Posterior vena cava (tissue), 2 donors: ENCODE measurements at regions not wholly inside any gene's neighbourhood (a gene's known extent, or its start where the extent isn't known, plus 50 kb on each side); places are given as distances from the start of the nearest gene placed in this dataset.

Source experiments
- DNase-seq: peaks from one replicate; pipeline ENCODE4 v3.0.0-alpha.2; 2020; ENCODE audit warnings: low spot score
- intact Hi-C, 2 donors: fragments of 100-400 bp; cut with DNase I; formaldehyde crosslinking; loops; one replicate each; pipeline versions ENCODE4 v1.14.1 to v1.14.2; 2022 to 2023
- donor health status: DM: yes; HTN: yes; CAD: no.
- donor health status: DM: yes; HTN: yes; CAD: no.

GRCh38 chr9:115349542-115349941 lies 231.6 kb upstream of the TNC start:
- intact Hi-C loops = no loop called here
- DNase-seq = no peak

GRCh38 chr9:115350548-115350947 lies 232.6 kb upstream of the TNC start:
- no peak for DNase-seq

DNA sequence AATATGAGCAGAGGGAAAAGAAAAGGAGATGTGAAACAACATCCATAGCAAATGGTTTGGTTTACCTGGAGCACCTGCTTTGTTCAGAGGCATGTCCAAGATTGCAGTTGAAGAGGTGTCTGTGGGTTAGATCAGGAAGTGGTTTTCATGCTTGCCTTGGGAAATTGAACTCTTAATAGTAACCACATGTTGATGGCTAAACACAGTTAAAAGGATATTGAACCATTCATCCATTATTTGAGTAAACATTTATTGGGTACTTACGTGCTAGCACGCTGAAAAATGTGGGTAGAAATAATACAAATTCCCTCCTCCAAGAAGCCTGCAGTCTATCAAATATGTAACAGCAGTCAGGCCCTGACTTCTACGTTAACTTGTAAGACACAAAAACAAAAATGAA lies 235.7 kb upstream of the TNC start:
- no peak for DNase-seq
- intact Hi-C loops = no loop called here

More at GRCh38 chr9:115350548-115350947, 232.6 kb upstream of the TNC start:
- intact Hi-C loops = no loop called here

- intact Hi-C loops = no loop called here
- DNase-seq = no peak
These were observed 239.9 kb upstream of the TNC start for GRCh38 chr9:115357821-115358220.

DNA sequence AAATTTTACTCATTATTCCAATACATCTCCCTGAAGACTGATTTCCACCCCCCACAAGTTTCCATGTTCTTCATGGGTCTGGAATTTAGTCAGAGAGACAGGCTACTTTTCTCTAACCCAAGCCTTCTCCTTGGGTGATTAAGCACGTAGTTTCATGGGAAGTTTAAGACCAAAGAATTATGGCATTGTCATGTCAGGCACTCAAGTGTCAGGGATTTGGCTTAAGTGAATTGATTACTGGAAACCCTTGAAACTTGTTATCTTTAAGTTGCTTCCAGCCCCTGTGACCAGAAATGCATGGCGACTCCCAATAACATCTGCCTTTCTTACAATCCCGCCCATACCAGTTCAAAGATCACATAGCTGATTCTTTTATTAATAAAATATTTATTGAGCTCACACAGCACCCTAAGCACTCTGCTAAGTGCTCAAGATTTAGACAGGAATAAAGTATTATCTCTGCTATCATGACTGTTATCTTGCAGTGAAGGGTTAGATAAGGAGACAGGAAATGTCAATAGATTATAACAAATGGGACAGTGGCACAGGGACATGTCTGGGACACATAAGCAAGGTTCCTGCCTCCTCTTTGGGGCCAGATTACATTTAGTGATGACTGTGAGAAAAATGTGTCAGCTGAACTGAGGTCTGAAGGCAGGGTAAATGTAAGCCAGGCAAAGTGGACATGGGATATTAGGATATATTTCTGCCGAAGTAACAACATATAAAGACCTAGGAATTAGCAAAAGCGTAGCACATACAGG lies 241.2 kb upstream of the TNC start:
- DNase-seq = no peak
- intact Hi-C loops = no loop called here

- DNase-seq = no peak
These were observed 242.2 kb upstream of the TNC start for GRCh38 chr9:115360122-115360521.

GRCh38 chr9:115362101-115362500 lies 244.1 kb upstream of the TNC start:
- DNase-seq = no peak
- intact Hi-C loops = no loop called here

More at GRCh38 chr9:115360122-115360521, 242.2 kb upstream of the TNC start:
- intact Hi-C loops = no loop called here

DNA sequence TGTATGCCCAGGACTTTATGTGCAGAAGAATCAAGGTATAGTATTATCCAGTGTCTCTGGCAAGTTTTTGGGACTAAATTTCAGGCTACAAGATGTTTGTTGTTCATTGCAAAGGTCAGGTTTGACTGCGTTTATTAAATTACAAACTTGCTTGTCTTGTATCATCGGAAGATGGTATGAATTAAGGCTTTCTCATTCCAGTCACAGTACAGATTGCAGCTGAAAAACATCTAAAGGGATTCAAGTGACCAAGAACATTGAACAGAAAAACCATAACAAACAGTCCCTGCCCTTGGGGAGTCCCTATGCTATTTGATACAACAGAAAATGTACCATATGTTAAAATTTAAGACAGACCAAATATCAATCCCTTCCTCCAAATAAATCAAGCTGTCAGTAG lies 244.7 kb upstream of the TNC start:
- intact Hi-C loops = no loop called here

GRCh38 chr9:115364991-115365390 lies 247.0 kb upstream of the TNC start:
- intact Hi-C loops = no loop called here
- no peak for DNase-seq

More for the DNA sequence above, 244.7 kb upstream of the TNC start:
- no peak for DNase-seq

DNA sequence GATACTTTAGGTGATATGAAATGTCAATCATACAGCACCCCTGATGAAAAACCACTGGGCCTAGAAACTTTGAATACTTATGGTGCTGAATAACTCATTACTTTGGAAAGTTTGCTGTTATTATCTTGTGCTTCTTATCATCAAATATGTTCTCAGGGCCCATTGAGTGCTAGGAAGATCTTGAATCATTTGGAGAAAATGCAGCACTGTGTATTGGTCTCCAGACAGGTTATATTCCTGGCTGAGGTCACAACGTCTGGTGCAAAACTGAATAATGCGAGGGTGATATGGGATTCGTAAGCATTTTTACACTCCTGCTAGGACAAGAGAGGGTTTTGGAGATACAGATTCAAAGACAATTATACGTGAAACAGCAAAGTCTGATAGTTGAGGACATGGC lies 249.4 kb upstream of the TNC start:
- intact Hi-C loops = no loop called here

GRCh38 chr9:115367780-115368525 lies 250.0 kb upstream of the TNC start:
- no peak for DNase-seq
- intact Hi-C loops = no loop called here

More for the DNA sequence above, 249.4 kb upstream of the TNC start:
- no peak for DNase-seq

DNA sequence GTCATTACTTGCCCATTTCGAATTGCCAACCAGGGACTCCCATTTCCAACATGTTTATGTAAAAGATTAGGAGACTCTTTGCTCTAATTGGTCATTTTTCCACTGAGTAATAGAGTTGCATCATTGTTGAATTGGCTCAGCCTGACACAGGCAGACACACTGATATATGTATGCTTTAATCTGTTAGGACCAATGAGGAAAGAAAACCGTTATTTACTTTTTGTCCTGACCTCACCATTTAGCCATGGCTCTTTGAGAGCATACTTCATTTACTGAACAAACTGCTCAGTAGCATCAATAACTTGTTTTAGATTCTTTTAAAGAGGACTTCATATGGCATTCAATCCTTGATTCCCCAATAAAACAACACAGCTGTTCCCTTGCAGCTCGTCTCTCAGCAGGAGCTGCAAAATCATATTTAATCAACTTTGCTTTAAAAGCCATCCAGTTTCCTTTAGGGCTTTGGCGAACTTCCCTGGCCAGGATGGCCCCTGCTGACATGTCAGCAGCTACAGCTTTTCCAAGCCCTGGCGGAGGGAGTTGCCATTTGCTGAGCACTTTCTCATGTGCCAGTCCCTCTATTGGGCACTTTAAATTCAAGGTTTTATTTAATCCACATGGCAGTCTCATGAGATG lies 251.5 kb upstream of the TNC start:
- intact Hi-C loops = no loop called here
- peak; percentile 72 for DNase-seq

- no peak for DNase-seq
- intact Hi-C loops = loop anchor here in 1 of 2 donors (10.0 kb wide), 1 partner anchor 152 kb away; no protein-coding TSS in a partner anchor
These were observed 255.2 kb upstream of the TNC start for GRCh38 chr9:115373000-115373709.

- DNase-seq = no peak
- intact Hi-C loops = loop anchor here in 1 of 2 donors (10.0 kb wide), 1 partner anchor 151 kb away; no protein-coding TSS in a partner anchor
These were observed 255.7 kb upstream of the TNC start for GRCh38 chr9:115373710-115374045.

GRCh38 chr9:115374724-115375268 lies 256.8 kb upstream of the TNC start:
- DNase-seq = no peak
- intact Hi-C loops = loop anchor here in 1 of 2 donors (10.0 kb wide), 1 partner anchor 150 kb away; no protein-coding TSS in a partner anchor

DNA sequence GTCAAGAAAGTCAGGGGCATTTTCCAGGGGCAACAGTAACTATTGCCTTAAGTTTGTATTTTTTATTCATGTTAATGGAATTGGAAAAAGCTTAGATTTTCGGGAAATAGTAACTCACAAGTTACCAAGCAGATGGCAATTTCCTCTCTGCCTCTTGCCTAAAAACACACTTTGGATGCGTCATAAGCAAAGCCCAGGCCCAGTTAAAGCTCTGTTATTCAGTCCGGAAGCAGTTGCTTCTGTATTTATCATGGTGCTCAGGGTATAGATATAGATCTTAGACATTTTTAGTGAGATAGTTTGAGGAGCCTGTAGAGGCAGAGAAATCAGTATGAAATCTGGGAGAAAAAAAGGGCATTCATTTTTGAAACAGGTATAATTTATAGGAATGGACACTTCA lies 260.3 kb upstream of the TNC start:
- DNase-seq = no peak
- intact Hi-C loops = loop anchor here in 1 of 2 donors (10.0 kb wide), 1 partner anchor 147 kb away; no protein-coding TSS in a partner anchor

DNA sequence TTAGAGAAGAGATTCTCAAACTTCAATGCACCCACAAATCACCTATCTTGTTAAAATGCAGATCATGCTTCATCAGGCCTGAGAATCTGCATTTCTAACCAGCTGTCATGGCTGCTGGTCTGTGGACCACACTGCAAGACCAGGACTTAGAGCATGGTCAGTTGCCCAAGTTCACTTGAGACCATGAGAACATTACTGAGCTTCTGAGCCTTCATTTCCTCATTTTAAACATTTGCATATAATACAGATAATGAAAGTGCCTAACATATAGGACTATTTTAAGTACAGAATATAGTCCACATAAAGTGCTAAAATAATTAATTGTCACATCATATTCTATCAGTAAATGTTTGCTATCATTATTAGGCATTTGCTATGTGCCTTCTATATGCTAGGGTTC lies 260.8 kb upstream of the TNC start:
- intact Hi-C loops = loop anchor here in 1 of 2 donors (10.0 kb wide), 1 partner anchor 146 kb away; no protein-coding TSS in a partner anchor
- DNase-seq = no peak

- intact Hi-C loops = loop anchor here in 1 of 2 donors (10.0 kb wide), 1 partner anchor 145 kb away; no protein-coding TSS in a partner anchor
- DNase-seq = peak; percentile 77
These were observed 261.8 kb upstream of the TNC start for GRCh38 chr9:115379719-115380118.

DNA sequence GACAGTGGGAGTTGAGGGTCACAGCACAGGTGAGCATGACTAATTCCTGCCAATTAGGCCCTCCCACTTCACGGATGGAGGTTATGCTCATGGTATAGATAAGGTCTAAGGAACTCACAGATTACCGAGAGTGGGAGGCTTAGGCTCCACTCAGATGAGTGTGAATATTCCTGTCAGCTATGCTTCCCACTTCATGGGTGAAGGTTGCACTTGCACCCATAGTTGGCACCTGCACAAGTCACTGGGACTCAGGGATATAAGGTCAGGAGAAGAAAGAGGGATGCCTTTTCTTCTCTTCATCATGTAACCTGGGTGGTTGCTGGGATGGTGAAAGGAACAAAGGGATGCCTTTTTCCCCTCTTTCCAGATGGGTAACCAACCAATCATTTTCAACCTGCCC lies 264.9 kb upstream of the TNC start:
- intact Hi-C loops = no loop called here
- no peak for DNase-seq
